WTC11 (cell line): ENCODE measurements at regions not wholly inside any gene's neighbourhood (a gene's known extent, or its start where the extent isn't known, plus 50 kb on each side); places are given as distances from the start of the nearest gene placed in this dataset.

Experiments
- ATAC-seq: fragments of 200-7000 bp; cut with Tn5 transposase; 2 replicates; pipeline ENCODE4 v1.10.0; 2021; ENCODE audit warnings: mild to moderate bottlenecking, moderate library complexity
- CTCF ChIA-PET: fragments of 300-600 bp; sonication (Branson Sonifier 250); formaldehyde crosslinking; loops from one replicate; lab custom pipeline; 2021; ENCODE audit warnings: antibody characterized with exemption; lab: Charles Lee
- POLR2A ChIA-PET: fragments of 350-600 bp; sonication (Branson Sonifier 250); formaldehyde crosslinking; loops from one replicate; lab custom pipeline; 2021; ENCODE audit warnings: antibody characterized with exemption; lab: Charles Lee
- DNase-seq: peaks from one replicate; pipeline ENCODE4 v3.0.0; 2021; ENCODE audit warnings: low spot score
- H3K27ac Mint-ChIP-seq: 2 replicates; pipeline ENCODE4 v1.8.0; 2021; ENCODE audit warnings: mixed read lengths
- H3K27me3 Mint-ChIP-seq: 2 replicates; pipeline ENCODE4 v1.8.0; 2021; ENCODE audit warnings: low read depth, mild to moderate bottlenecking, moderate library complexity, mixed read lengths
- H3K36me3 Mint-ChIP-seq: 2 replicates; pipeline ENCODE4 v1.8.0; 2021; ENCODE audit warnings: mixed read lengths
- H3K4me1 Mint-ChIP-seq: 2 replicates; pipeline ENCODE4 v1.8.0; 2022; ENCODE audit warnings: mixed read lengths
- H3K4me3 Mint-ChIP-seq: 2 replicates; pipeline ENCODE4 v1.8.0; 2021; ENCODE audit warnings: mild to moderate bottlenecking, moderate library complexity, mixed read lengths
- H3K9me3 Mint-ChIP-seq: 2 replicates; pipeline ENCODE4 v1.8.0; 2021; ENCODE audit warnings: mixed read lengths
- EMX1 ChIP-seq: fragments of 250-450 bp; sonication (Bioruptor Pico); IDR thresholded peaks from 2 replicates; pipeline ENCODE4 v1.8.0; 2021; ENCODE audit warnings: mild to moderate bottlenecking
- ESRRA ChIP-seq: sonication (generic); formaldehyde crosslinking; IDR thresholded peaks from 2 replicates; pipeline ENCODE4 v1.8.1; 2022; ENCODE audit warnings: mild to moderate bottlenecking, missing genetic modification reagents, borderline replicate concordance
- FOXK1 ChIP-seq: sonication (generic); formaldehyde crosslinking; IDR thresholded peaks from 2 replicates; pipeline ENCODE4 v1.8.0; 2022; ENCODE audit warnings: mild to moderate bottlenecking, moderate library complexity, missing genetic modification reagents
- NFE2L1 ChIP-seq: sonication (generic); formaldehyde crosslinking; IDR thresholded peaks from 2 replicates; pipeline ENCODE4 v1.8.1; 2023; ENCODE audit warnings: missing genetic modification reagents
- NR1H2 ChIP-seq: sonication (generic); formaldehyde crosslinking; IDR thresholded peaks from 2 replicates; pipeline ENCODE4 v1.9.0; 2021; ENCODE audit warnings: mild to moderate bottlenecking, moderate library complexity, missing genetic modification reagents
- NR3C1 ChIP-seq: sonication (generic); formaldehyde crosslinking; conservative IDR thresholded peaks from 2 replicates; pipeline ENCODE4 v1.8.1; 2023; ENCODE audit warnings: low read depth, mild to moderate bottlenecking, missing genetic modification reagents
- PRRX2 ChIP-seq: fragments of 250-450 bp; sonication (Bioruptor Pico); IDR thresholded peaks from 2 replicates; pipeline ENCODE4 v1.8.0; 2021; ENCODE audit warnings: mild to moderate bottlenecking
- RELA ChIP-seq: sonication (generic); formaldehyde crosslinking; IDR thresholded peaks from 2 replicates; pipeline ENCODE4 v1.8.1; 2022; ENCODE audit warnings: missing genetic modification reagents, mild to moderate bottlenecking, borderline replicate concordance
- ZBTB21 ChIP-seq: sonication (generic); formaldehyde crosslinking; IDR thresholded peaks from 2 replicates; pipeline ENCODE4 v1.8.1; 2023; ENCODE audit warnings: mild to moderate bottlenecking, missing genetic modification reagents, borderline replicate concordance
- ZNF232 ChIP-seq: sonication (generic); formaldehyde crosslinking; IDR thresholded peaks from 2 replicates; pipeline ENCODE4 v1.8.0; 2022; ENCODE audit warnings: mild to moderate bottlenecking, missing genetic modification reagents
- TF ChIP-seq, protein P1 (sequence below): sonication (generic); formaldehyde crosslinking; IDR thresholded peaks from 2 replicates; pipeline ENCODE4 v1.8.0; 2023; ENCODE audit warnings: missing genetic modification reagents
- TF ChIP-seq, protein P2 (sequence below): sonication (generic); formaldehyde crosslinking; IDR thresholded peaks from 2 replicates; pipeline ENCODE4 v1.8.1; 2023; ENCODE audit warnings: mild to moderate bottlenecking, missing genetic modification reagents
- TF ChIP-seq, protein P3 (sequence below): sonication (generic); formaldehyde crosslinking; IDR thresholded peaks from 2 replicates; pipeline ENCODE4 v1.8.0; 2023; ENCODE audit warnings: mild to moderate bottlenecking, missing genetic modification reagents
- TF ChIP-seq, protein P4 (sequence below): fragments of 250-450 bp; sonication (Bioruptor Pico); IDR thresholded peaks from 2 replicates; pipeline ENCODE4 v1.9.0; 2021; ENCODE audit warnings: mild to moderate bottlenecking, borderline replicate concordance
- TF ChIP-seq, protein P5 (sequence below): sonication (generic); formaldehyde crosslinking; IDR thresholded peaks from 2 replicates; pipeline ENCODE4 v1.8.0; 2022; ENCODE audit warnings: missing genetic modification reagents
- TF ChIP-seq, protein P6 (sequence below): fragments of 250-450 bp; sonication (Bioruptor Pico); conservative IDR thresholded peaks from 2 replicates; pipeline ENCODE4 v1.9.0; 2021; ENCODE audit warnings: mild to moderate bottlenecking

DNA sequence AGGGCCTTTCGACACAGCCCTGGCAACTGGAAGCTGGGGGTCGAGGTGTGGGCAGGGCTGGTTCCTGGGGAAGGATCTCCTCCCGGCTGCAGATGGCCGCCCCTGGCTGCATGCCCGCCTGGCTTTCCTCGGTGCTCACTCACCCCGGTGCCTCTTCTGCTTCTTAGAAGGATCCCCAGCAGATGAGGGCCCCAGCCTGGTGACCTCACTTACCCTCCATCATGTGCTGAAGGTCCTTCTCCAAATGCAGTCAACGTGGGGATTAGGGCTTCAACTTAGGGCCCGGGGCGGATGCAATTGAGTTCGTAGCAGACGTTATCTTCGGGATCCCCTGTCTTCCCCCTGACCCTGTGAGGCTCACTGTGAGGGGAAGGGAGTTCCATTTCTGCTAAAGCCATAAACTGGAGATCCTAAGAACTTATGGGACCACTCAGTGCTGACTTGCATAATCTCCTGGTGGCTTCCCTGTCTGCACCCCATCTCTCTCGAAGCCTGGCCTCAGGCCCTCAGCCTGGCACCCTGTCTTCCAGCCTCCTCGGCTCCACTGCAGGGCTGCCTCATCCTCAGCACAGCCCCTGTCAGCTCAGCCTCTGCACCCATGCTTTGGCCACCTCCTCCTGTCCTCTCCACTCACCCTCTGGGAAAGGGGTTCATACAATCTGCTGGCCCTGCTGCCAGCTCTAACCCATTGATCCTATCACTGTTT lies 92.6 kb downstream of the THBS2 start:
- ChIA-PET CTCF (no interaction called here), POLR2A (no interaction called here)
- no peak for DNase-seq
- H3K36me3 Mint-ChIP-seq: 0 out of 2 replicates have a peak, but pooled peaks cover 4% of the 10 kb centered on the region
- peaks cover 7% of the 10 kb centered on the region; the same call in 1 of the 2 replicates for H3K4me1 Mint-ChIP-seq
- no peak overlapping the region for H3K27ac Mint-ChIP-seq
- H3K27me3 Mint-ChIP-seq: no peaks in the 10 kb centered on the region
- peaks cover 3% of the 10 kb centered on the region for H3K9me3 Mint-ChIP-seq
- no peak overlapping the region for H3K4me3 Mint-ChIP-seq
- ATAC-seq: no peak
- TF ChIP-seq ESRRA (no peak), NR1H2 (CRISPR knock-in tag) (no peak), FOXK1 (CRISPR knock-in tag) (no peak), PRRX2 (CRISPR knock-in tag) (no peak), EMX1 (CRISPR knock-in tag) (no peak), RELA (CRISPR knock-in tag) (no peak), NR3C1 (CRISPR knock-in tag) (no peak), ZBTB21 (CRISPR knock-in tag) (no peak), ZNF232 (CRISPR knock-in tag) (no peak), NFE2L1 (CRISPR knock-in tag) (no peak)
- TF ChIP-seq, protein P1, sequence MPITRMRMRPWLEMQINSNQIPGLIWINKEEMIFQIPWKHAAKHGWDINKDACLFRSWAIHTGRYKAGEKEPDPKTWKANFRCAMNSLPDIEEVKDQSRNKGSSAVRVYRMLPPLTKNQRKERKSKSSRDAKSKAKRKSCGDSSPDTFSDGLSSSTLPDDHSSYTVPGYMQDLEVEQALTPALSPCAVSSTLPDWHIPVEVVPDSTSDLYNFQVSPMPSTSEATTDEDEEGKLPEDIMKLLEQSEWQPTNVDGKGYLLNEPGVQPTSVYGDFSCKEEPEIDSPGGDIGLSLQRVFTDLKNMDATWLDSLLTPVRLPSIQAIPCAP: no peak
- TF ChIP-seq, protein P2, sequence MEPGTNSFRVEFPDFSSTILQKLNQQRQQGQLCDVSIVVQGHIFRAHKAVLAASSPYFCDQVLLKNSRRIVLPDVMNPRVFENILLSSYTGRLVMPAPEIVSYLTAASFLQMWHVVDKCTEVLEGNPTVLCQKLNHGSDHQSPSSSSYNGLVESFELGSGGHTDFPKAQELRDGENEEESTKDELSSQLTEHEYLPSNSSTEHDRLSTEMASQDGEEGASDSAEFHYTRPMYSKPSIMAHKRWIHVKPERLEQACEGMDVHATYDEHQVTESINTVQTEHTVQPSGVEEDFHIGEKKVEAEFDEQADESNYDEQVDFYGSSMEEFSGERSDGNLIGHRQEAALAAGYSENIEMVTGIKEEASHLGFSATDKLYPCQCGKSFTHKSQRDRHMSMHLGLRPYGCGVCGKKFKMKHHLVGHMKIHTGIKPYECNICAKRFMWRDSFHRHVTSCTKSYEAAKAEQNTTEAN (CRISPR knock-in tag): no peak
- TF ChIP-seq, protein P3, sequence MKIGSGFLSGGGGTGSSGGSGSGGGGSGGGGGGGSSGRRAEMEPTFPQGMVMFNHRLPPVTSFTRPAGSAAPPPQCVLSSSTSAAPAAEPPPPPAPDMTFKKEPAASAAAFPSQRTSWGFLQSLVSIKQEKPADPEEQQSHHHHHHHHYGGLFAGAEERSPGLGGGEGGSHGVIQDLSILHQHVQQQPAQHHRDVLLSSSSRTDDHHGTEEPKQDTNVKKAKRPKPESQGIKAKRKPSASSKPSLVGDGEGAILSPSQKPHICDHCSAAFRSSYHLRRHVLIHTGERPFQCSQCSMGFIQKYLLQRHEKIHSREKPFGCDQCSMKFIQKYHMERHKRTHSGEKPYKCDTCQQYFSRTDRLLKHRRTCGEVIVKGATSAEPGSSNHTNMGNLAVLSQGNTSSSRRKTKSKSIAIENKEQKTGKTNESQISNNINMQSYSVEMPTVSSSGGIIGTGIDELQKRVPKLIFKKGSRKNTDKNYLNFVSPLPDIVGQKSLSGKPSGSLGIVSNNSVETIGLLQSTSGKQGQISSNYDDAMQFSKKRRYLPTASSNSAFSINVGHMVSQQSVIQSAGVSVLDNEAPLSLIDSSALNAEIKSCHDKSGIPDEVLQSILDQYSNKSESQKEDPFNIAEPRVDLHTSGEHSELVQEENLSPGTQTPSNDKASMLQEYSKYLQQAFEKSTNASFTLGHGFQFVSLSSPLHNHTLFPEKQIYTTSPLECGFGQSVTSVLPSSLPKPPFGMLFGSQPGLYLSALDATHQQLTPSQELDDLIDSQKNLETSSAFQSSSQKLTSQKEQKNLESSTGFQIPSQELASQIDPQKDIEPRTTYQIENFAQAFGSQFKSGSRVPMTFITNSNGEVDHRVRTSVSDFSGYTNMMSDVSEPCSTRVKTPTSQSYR (CRISPR knock-in tag): no peak
- TF ChIP-seq, protein P4, sequence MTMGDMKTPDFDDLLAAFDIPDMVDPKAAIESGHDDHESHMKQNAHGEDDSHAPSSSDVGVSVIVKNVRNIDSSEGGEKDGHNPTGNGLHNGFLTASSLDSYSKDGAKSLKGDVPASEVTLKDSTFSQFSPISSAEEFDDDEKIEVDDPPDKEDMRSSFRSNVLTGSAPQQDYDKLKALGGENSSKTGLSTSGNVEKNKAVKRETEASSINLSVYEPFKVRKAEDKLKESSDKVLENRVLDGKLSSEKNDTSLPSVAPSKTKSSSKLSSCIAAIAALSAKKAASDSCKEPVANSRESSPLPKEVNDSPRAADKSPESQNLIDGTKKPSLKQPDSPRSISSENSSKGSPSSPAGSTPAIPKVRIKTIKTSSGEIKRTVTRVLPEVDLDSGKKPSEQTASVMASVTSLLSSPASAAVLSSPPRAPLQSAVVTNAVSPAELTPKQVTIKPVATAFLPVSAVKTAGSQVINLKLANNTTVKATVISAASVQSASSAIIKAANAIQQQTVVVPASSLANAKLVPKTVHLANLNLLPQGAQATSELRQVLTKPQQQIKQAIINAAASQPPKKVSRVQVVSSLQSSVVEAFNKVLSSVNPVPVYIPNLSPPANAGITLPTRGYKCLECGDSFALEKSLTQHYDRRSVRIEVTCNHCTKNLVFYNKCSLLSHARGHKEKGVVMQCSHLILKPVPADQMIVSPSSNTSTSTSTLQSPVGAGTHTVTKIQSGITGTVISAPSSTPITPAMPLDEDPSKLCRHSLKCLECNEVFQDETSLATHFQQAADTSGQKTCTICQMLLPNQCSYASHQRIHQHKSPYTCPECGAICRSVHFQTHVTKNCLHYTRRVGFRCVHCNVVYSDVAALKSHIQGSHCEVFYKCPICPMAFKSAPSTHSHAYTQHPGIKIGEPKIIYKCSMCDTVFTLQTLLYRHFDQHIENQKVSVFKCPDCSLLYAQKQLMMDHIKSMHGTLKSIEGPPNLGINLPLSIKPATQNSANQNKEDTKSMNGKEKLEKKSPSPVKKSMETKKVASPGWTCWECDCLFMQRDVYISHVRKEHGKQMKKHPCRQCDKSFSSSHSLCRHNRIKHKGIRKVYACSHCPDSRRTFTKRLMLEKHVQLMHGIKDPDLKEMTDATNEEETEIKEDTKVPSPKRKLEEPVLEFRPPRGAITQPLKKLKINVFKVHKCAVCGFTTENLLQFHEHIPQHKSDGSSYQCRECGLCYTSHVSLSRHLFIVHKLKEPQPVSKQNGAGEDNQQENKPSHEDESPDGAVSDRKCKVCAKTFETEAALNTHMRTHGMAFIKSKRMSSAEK: no peak
- TF ChIP-seq, protein P5, sequence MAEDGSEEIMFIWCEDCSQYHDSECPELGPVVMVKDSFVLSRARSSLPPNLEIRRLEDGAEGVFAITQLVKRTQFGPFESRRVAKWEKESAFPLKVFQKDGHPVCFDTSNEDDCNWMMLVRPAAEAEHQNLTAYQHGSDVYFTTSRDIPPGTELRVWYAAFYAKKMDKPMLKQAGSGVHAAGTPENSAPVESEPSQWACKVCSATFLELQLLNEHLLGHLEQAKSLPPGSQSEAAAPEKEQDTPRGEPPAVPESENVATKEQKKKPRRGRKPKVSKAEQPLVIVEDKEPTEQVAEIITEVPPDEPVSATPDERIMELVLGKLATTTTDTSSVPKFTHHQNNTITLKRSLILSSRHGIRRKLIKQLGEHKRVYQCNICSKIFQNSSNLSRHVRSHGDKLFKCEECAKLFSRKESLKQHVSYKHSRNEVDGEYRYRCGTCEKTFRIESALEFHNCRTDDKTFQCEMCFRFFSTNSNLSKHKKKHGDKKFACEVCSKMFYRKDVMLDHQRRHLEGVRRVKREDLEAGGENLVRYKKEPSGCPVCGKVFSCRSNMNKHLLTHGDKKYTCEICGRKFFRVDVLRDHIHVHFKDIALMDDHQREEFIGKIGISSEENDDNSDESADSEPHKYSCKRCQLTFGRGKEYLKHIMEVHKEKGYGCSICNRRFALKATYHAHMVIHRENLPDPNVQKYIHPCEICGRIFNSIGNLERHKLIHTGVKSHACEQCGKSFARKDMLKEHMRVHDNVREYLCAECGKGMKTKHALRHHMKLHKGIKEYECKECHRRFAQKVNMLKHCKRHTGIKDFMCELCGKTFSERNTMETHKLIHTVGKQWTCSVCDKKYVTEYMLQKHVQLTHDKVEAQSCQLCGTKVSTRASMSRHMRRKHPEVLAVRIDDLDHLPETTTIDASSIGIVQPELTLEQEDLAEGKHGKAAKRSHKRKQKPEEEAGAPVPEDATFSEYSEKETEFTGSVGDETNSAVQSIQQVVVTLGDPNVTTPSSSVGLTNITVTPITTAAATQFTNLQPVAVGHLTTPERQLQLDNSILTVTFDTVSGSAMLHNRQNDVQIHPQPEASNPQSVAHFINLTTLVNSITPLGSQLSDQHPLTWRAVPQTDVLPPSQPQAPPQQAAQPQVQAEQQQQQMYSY (CRISPR knock-in tag): no peak
- TF ChIP-seq, protein P6, sequence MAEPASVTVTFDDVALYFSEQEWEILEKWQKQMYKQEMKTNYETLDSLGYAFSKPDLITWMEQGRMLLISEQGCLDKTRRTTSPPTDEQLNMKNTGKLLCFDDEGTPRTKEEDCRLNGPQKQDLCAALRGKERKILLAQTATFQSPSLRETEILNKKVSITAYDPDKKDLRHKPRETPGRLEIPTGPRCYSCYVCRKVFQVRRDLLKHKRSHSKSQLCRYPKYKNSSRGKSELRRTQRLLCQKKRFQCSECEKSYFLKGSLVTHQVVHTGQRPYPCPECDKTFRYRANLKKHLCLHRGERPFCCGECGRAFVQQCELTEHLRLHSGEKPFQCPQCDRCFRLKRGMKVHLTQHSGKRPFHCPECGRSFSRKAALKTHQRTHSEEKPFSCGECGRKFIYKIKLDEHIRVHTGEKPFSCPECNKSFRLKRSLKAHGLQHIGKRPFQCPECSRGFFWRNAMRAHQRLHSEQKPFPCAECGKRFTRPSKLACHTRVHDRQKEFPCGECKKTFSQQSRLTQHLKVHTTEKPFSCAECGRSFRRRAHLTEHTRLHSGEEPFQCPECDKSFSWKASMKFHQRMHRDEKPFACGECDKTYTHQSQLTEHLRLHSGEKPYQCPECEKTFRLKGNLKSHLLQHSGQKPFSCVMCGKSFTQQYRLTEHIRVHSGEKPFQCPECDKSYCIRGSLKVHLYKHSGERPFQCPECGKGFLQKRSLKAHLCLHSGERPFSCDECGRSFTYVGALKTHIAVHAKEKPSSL (CRISPR knock-in tag): no peak
